Gastroesophageal sphincter (tissue), 4 donors: ENCODE measurements at regions not wholly inside any gene's neighbourhood (a gene's known extent, or its start where the extent isn't known, plus 50 kb on each side); places are given as distances from the start of the nearest gene placed in this dataset.

Experiments
- ATAC-seq: fragments of 150-250 bp; one replicate; pipeline ENCODE4 v1.9.1; 2016; ENCODE audit warnings: mild to moderate bottlenecking, moderate library complexity
- H3K27ac ChIP-seq, 4 donors: fragments of 200-600 bp; sonication (generic) in 3 of 4; 1 replicate in 3 of 4; 2 replicates in 1 of 4; pipeline ENCODE4 v1.5.1; 2016 to 2019
- H3K27me3 ChIP-seq: fragments of 200-600 bp; sonication (generic); one replicate; pipeline ENCODE4 v1.5.1; 2019
- H3K36me3 ChIP-seq, 2 donors: fragments of 200-600 bp; sonication (generic); one replicate each; pipeline ENCODE4 v1.5.1; 2019; ENCODE audit warnings: control low read depth in 1 of 2
- H3K4me1 ChIP-seq, 3 donors: fragments of 200-600 bp; sonication (generic); 1 replicate in 2 of 3; 2 replicates in 1 of 3; pipeline ENCODE4 v1.5.1; 2016 to 2019; ENCODE audit warnings: control low read depth in 2 of 3
- H3K4me3 ChIP-seq, 2 donors: fragments of 200-600 bp; sonication (generic); one replicate each; pipeline ENCODE4 v1.5.1; 2019; ENCODE audit warnings: mild to moderate bottlenecking in 1 of 2, moderate library complexity in 1 of 2
- H3K9me3 ChIP-seq, 3 donors: fragments of 200-600 bp; sonication (generic); one replicate each; pipeline ENCODE4 v1.5.1; 2017 to 2019; ENCODE audit warnings: control low read depth in 2 of 3
- CTCF ChIP-seq, 4 experiments: fragments of 200-600 bp in 2 of 4; fragments of 450-650 bp in 2 of 4; sonication (generic) in 1 of 4; IDR thresholded peaks; one replicate each; pipeline ENCODE4 v1.5.1; 2017 to 2019; ENCODE audit warnings: antibody characterized with exemption in 4 of 4, mild to moderate bottlenecking in 2 of 4, moderate library complexity in 2 of 4
- EP300 ChIP-seq: sonication (generic); formaldehyde crosslinking; IDR thresholded peaks from one replicate; pipeline ENCODE4 v1.6.1; 2017; ENCODE audit warnings: antibody characterized with exemption, mild to moderate bottlenecking
- POLR2A ChIP-seq, 2 donors: fragments of 450-650 bp; IDR thresholded peaks; one replicate each; pipeline ENCODE4 v1.6.1; 2017; ENCODE audit warnings: antibody characterized with exemption in 2 of 2, mild to moderate bottlenecking in 2 of 2, moderate library complexity in 1 of 2
- POLR2AphosphoS5 ChIP-seq: sonication (generic); formaldehyde crosslinking; IDR thresholded peaks from one replicate; pipeline ENCODE4 v1.6.1; 2017; ENCODE audit warnings: antibody characterized with exemption
- WGBS, 2 donors: methylation state at CpG; one replicate each; pipeline ENCODE4 v1.1.5; 2018; ENCODE audit warnings: low coverage in 1 of 2; 5-methylcytosine and 5-hydroxymethylcytosine counted together

- Histone ChIP-seq H3K9me3 (no peaks in the 10 kb centered on the region), H3K36me3 (no peaks in the 10 kb centered on the region), H3K27ac (no peak overlapping the region), H3K4me3 (no peak overlapping the region), H3K4me1 (no peaks in the 10 kb centered on the region), H3K27me3 (no peaks in the 10 kb centered on the region)
- TF ChIP-seq POLR2AphosphoS5 (no peak), POLR2A (IDR thresholded peaks at IDR 0.05) (no peak), EP300 (no peak), CTCF (IDR thresholded peaks at IDR 0.05) (no peak)
- WGBS, 2 donors: 56 to 85% methylated on average over 1 of the region's 1 CpG
- no peak for ATAC-seq
These were observed 95.3 kb upstream of the TPRG1 start for GRCh38 chr3:189076449-189076848.

GRCh38 chr3:189080745-189081144 lies 91.0 kb upstream of the TPRG1 start:
- TF ChIP-seq CTCF (IDR thresholded peaks at IDR 0.05) (no peak), EP300 (no peak), POLR2AphosphoS5 (no peak), POLR2A (IDR thresholded peaks at IDR 0.05) (no peak)
- Histone ChIP-seq H3K36me3 (no peaks in the 10 kb centered on the region), H3K27me3 (no peaks in the 10 kb centered on the region), H3K27ac (no peak overlapping the region), H3K4me3 (no peak overlapping the region), H3K4me1 (no peaks in the 10 kb centered on the region), H3K9me3 (no peaks in the 10 kb centered on the region)
- ATAC-seq: no peak
- 57 to 72% methylated on average over 2 of the region's 2 CpGs for WGBS, 2 donors

GRCh38 chr3:189082666-189083427 lies 88.9 kb upstream of the TPRG1 start:
- Histone ChIP-seq H3K27me3 (no peaks in the 10 kb centered on the region), H3K4me3 (no peak overlapping the region), H3K27ac (no peak overlapping the region), H3K36me3 (no peaks in the 10 kb centered on the region), H3K4me1 (no peaks in the 10 kb centered on the region), H3K9me3 (no peaks in the 10 kb centered on the region)
- no peak for ATAC-seq
- TF ChIP-seq EP300 (no peak), CTCF (IDR thresholded peaks at IDR 0.05) (no peak)
- WGBS, 2 donors: 69 to 85% methylated on average over 4 to 6 of the region's 7 CpGs

GRCh38 chr3:189084620-189085019 lies 87.2 kb upstream of the TPRG1 start:
- Histone ChIP-seq H3K4me3 (no peak overlapping the region), H3K4me1 (no peaks in the 10 kb centered on the region), H3K36me3 (no peaks in the 10 kb centered on the region), H3K9me3 (no peaks in the 10 kb centered on the region), H3K27me3 (no peaks in the 10 kb centered on the region), H3K27ac (no peak overlapping the region)
- ATAC-seq: no peak
- TF ChIP-seq CTCF (IDR thresholded peaks at IDR 0.05) (no peak), POLR2A (IDR thresholded peaks at IDR 0.05) (no peak), EP300 (no peak), POLR2AphosphoS5 (no peak)
- 76 to 95% methylated on average over 3 to 4 of the region's 4 CpGs for WGBS, 2 donors

- Histone ChIP-seq H3K27me3 (no peaks in the 10 kb centered on the region), H3K27ac (no peak overlapping the region), H3K4me1 (no peaks in the 10 kb centered on the region), H3K36me3 (no peaks in the 10 kb centered on the region), H3K4me3 (no peak overlapping the region), H3K9me3 (no peaks in the 10 kb centered on the region)
- ATAC-seq: no peak
- TF ChIP-seq POLR2AphosphoS5: no peak
- no peak for TF ChIP-seq POLR2A (IDR thresholded peaks at IDR 0.05)
- TF ChIP-seq EP300: no peak
- TF ChIP-seq CTCF (IDR thresholded peaks at IDR 0.05): no peak
- 69 to 83% methylated on average over 3 to 4 of the region's 4 CpGs for WGBS, 2 donors
These were observed 79.2 kb upstream of the TPRG1 start for GRCh38 chr3:189092547-189092946.
